OCI-LY7 (cell line): ENCODE measurements at regions not wholly inside any gene's neighbourhood (a gene's known extent, or its start where the extent isn't known, plus 50 kb on each side); places are given as distances from the start of the nearest gene placed in this dataset.

Experiments used
- BruUV-seq: library from RNA; stranded (reverse); fragments of 400-500 nt; replicated peaks from 2 replicates; lab custom pipeline; 2021; lab: Mats Ljungman, UMichigan
- CTCF ChIA-PET: fragments of 300-600 bp; sonication (Branson Sonifier 250); formaldehyde crosslinking; loops from one replicate; lab custom pipeline; 2022; ENCODE audit warnings: antibody characterized with exemption; ENCODE audit not compliant: unreplicated experiment; lab: Charles Lee
- POLR2A ChIA-PET: fragments of 300-600 bp; sonication (Branson Sonifier 250); formaldehyde crosslinking; loops from one replicate; lab custom pipeline; 2022; ENCODE audit warnings: antibody characterized with exemption; lab: Charles Lee
- DNase-seq: peaks from one replicate; pipeline ENCODE4 v3.0.0-alpha.2; 2015; ENCODE audit warnings: low spot score
- H2AFZ ChIP-seq: fragments of 200-600 bp; sonication (generic), shearing (Covaris generic); 2 replicates; pipeline ENCODE4 v1.6.1; 2014; ENCODE audit warnings: mild to moderate bottlenecking, antibody characterized with exemption, low read length, moderate library complexity
- H3K27ac ChIP-seq: fragments of 200-600 bp; sonication (generic); 2 replicates; pipeline ENCODE4 v1.5.1; 2014; ENCODE audit warnings: mixed run types, low read depth, mild to moderate bottlenecking, moderate library complexity, low read length, inconsistent platforms; ENCODE audit not compliant: poor library complexity, severe bottlenecking
- H3K36me3 ChIP-seq: fragments of 200-600 bp; sonication (generic); 2 replicates; pipeline ENCODE4 v1.6.1; 2014; ENCODE audit warnings: mild to moderate bottlenecking, antibody characterized with exemption, low read length, moderate library complexity, mixed read lengths; ENCODE audit not compliant: insufficient read depth
- H3K4me1 ChIP-seq: fragments of 200-600 bp; sonication (generic); 2 replicates; pipeline ENCODE4 v1.5.1; 2014; ENCODE audit warnings: mild to moderate bottlenecking, low read length; ENCODE audit not compliant: insufficient read depth, poor library complexity, severe bottlenecking
- H3K4me2 ChIP-seq: fragments of 200-600 bp; sonication (generic); 2 replicates; pipeline ENCODE4 v1.6.1; 2014; ENCODE audit warnings: mild to moderate bottlenecking, low read length
- H3K4me3 ChIP-seq: fragments of 200-600 bp; sonication (generic); 2 replicates; pipeline ENCODE4 v1.5.1; 2014; ENCODE audit warnings: mild to moderate bottlenecking, low read depth, low read length; ENCODE audit not compliant: poor library complexity, severe bottlenecking
- H3K79me2 ChIP-seq: fragments of 200-600 bp; sonication (generic); 2 replicates; pipeline ENCODE4 v1.6.1; 2016; ENCODE audit warnings: low read depth, mild to moderate bottlenecking, low read length, moderate library complexity, mixed read lengths; ENCODE audit not compliant: insufficient read depth
- H3K9me2 ChIP-seq: fragments of 200-600 bp; sonication (generic); 2 replicates; pipeline ENCODE4 v1.6.1; 2016; ENCODE audit warnings: mild to moderate bottlenecking, low read length, mixed read lengths; ENCODE audit not compliant: insufficient read depth
- H3K9me3 ChIP-seq: fragments of 200-600 bp; sonication (generic); 2 replicates; pipeline ENCODE4 v1.6.1; 2014; ENCODE audit warnings: mild to moderate bottlenecking, mixed run types, low read length, mixed read lengths
- H4K20me1 ChIP-seq: fragments of 200-600 bp; sonication (generic); 2 replicates; pipeline ENCODE4 v1.6.1; 2014; ENCODE audit warnings: mild to moderate bottlenecking, antibody characterized with exemption, low read length, moderate library complexity, mixed read lengths; ENCODE audit not compliant: insufficient read depth
- CTCF ChIP-seq: fragments of 200-600 bp; sonication (generic); conservative IDR thresholded peaks from 2 replicates; pipeline ENCODE4 v1.5.1; 2014; ENCODE audit warnings: mild to moderate bottlenecking, antibody characterized with exemption, low read length, moderate library complexity, mixed read lengths
- EZH2phosphoT487 ChIP-seq: fragments of 200-600 bp; sonication (generic); IDR thresholded peaks from 2 replicates; pipeline ENCODE4 v1.6.1; 2018; ENCODE audit warnings: low read depth, borderline replicate concordance, mild to moderate bottlenecking, mixed run types, antibody characterized with exemption, low read length, moderate library complexity, mixed read lengths
- intact Hi-C: fragments of 100-400 bp; cut with micrococcal nuclease; formaldehyde crosslinking; loops from one replicate; pipeline ENCODE4 v1.10.0; 2022; ENCODE audit not compliant: unreplicated experiment

DNA sequence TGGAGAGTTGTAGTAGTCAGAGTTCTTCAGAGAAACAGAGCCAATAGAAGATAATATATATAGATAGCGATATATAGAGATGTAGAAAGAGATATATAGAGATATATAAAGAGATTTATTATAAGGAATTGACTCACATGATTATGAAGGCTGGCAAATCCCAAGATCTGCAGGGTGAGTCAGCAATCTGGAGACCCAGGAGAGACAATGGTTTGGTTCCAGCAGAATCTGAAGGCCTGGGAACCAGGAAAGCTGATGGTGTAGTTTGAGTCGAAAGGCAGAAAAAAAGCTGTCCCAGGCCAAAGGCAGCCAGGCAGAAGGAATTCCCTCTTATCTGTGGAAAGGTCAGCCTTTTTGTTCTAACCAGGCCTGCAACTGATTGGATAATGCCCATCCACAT, 194.1 kb downstream of the NUFIP1 start:
- Histone ChIP-seq H2AFZ (no peak overlapping the region), H3K4me3 (no peak overlapping the region), H3K4me2 (no peak overlapping the region), H3K36me3 (no peaks in the 10 kb centered on the region), H3K4me1 (no peaks in the 10 kb centered on the region), H3K79me2 (no peaks in the 10 kb centered on the region), H3K9me2 (no peaks in the 10 kb centered on the region), H4K20me1 (no peaks in the 10 kb centered on the region), H3K9me3 (no peaks in the 10 kb centered on the region), H3K27ac (no peak overlapping the region)
- ChIA-PET POLR2A (no interaction called here), CTCF (no interaction called here)
- BruUV-seq, result no TSS peak
- no peak for DNase-seq
- TF ChIP-seq EZH2phosphoT487 (no peak), CTCF (no peak)
- intact Hi-C loops, result no loop called here

- Histone ChIP-seq H3K9me2 (no peaks in the 10 kb centered on the region), H4K20me1 (no peaks in the 10 kb centered on the region), H2AFZ (no peak overlapping the region), H3K4me2 (no peak overlapping the region), H3K36me3 (no peaks in the 10 kb centered on the region), H3K9me3 (no peaks in the 10 kb centered on the region), H3K4me3 (no peak overlapping the region), H3K79me2 (no peaks in the 10 kb centered on the region), H3K4me1 (no peaks in the 10 kb centered on the region), H3K27ac (no peak overlapping the region)
- DNase-seq, result no peak
- ChIA-PET CTCF (no interaction called here), POLR2A (no interaction called here)
- intact Hi-C loops, result no loop called here
- no peak for TF ChIP-seq EZH2phosphoT487
- no peak for TF ChIP-seq CTCF
- BruUV-seq, result no TSS peak
Observed at GRCh38 chr13:44792096-44792495, 197.2 kb downstream of the NUFIP1 start.

DNA sequence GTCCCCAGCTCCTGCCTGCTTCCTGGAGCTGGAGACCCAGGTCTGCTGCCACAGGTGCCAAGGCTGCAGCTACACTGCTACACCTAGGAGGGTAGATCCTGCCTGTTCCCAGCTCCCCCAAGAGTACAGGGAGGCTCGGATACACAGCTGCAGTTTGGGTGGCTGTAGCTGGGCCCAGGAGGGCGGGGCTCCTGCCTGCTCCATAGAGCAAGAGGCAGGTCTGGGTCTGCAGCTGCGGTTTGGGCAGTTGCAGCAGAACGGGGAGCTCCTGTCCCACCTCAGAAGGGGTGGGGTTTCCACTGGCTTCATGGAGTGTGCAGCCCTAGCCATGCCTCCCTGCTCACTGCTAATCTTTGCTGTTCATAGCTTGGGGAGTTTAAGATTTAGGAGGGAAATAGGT, 199.0 kb downstream of the NUFIP1 start:
- Histone ChIP-seq H3K9me3 (no peaks in the 10 kb centered on the region), H3K27ac (no peak overlapping the region), H2AFZ (no peak overlapping the region), H3K4me1 (no peaks in the 10 kb centered on the region), H3K79me2 (no peaks in the 10 kb centered on the region), H3K9me2 (no peaks in the 10 kb centered on the region), H3K36me3 (no peaks in the 10 kb centered on the region), H3K4me3 (no peak overlapping the region), H3K4me2 (no peak overlapping the region), H4K20me1 (no peaks in the 10 kb centered on the region)
- no TSS peak for BruUV-seq
- ChIA-PET POLR2A (interaction anchor here (0.7 to 0.8 kb wide), 2 partner anchors 11 to 49 kb away, joined by 3 read pairs; no protein-coding TSS in a partner anchor), CTCF (interaction anchor here (0.6 kb wide), 1 partner anchor 139 kb away, joined by 3 read pairs; no protein-coding TSS in a partner anchor)
- DNase-seq, result no peak
- TF ChIP-seq EZH2phosphoT487 (no peak), CTCF (no peak)
- intact Hi-C loops, result no loop called here
